ENCODE measurements at regions not wholly inside any gene's neighbourhood (a gene's known extent, or its start where the extent isn't known, plus 50 kb on each side); places are given as distances from the start of the nearest gene placed in this dataset.

DNA sequence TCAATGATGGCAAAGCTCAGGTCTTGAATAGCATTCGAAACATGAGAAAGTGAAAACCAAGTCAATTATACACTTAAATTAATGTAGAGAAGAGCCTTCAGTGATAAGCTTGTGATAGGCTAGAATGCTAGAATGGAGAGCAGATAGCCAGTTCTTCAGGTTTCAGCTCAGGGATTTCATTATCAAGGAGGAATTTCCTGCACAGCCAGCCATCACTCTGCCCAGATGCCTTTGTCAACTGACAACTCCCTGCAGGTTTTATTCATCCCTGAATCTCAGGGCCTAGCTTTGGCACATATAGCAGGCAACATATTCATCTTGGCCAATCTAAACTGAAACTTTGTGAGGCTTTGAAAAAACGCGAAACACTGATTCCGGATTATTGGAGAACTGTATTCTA is 199.3 kb upstream of the CDH6 start:
- intact Hi-C loops (cut with DNase I), result no loop called here
- TF ChIP-seq CTCF (IDR thresholded peaks at IDR 0.05; ENCODE audit: borderline replicate concordance, extremely low read depth, insufficient read depth), result no peak
- no peak for DNase-seq
- no peak for FAIRE-seq
- Histone ChIP-seq H3K9ac (ENCODE audit: low read length in 3 of 3) (no peak overlapping the region), H3K4me3 (ENCODE audit: low read length in 3 of 3) (no peak overlapping the region), H3K36me3 (ENCODE audit: control insufficient read depth in 2 of 3, insufficient read depth in 3 of 3, low read length in 3 of 3) (no peaks in the 10 kb centered on the region), H3K9me3 (ENCODE audit: control insufficient read depth in 2 of 3, insufficient read depth in 1 of 3, low read length in 3 of 3) (peaks cover 0 to 4% (median 3%) of the 10 kb centered on the region in 3 donors), H3K27ac (ENCODE audit: low read depth in 2 of 2, low read length in 2 of 2) (no peak overlapping the region), H3K4me1 (ENCODE audit: control insufficient read depth in 2 of 3, insufficient read depth in 2 of 3, low read depth in 1 of 3, low read length in 3 of 3) (no peaks in the 10 kb centered on the region), H3K27me3 (ENCODE audit: control insufficient read depth, insufficient read depth, low read length) (no peaks in the 10 kb centered on the region)

DNA sequence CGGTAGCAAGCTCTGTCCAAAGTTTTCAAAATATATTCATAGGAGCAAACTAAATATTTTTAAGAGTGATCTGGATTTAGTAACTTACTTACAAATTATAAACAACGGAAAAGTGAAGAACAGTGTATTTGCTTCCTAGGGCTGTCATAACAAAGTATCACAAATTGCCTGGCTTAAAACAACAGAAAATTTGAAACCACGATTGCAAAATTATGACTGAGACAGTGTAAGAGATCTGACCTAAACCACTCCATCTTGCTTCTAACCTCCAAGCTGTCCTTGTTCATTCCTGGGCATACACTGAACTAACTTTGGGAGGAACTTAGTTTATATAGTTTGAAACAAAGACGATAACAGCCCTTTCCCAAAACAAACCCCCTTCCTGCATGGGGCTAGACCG is 202.0 kb upstream of the CDH6 start:
- Histone ChIP-seq H3K9me3 (ENCODE audit: control insufficient read depth in 2 of 3, insufficient read depth in 1 of 3, low read length in 3 of 3) (peaks cover 0 to 4% (median 3%) of the 10 kb centered on the region in 3 donors), H3K9ac (ENCODE audit: low read length in 3 of 3) (no peak overlapping the region), H3K36me3 (ENCODE audit: control insufficient read depth in 2 of 3, insufficient read depth in 3 of 3, low read length in 3 of 3) (no peaks in the 10 kb centered on the region), H3K27me3 (ENCODE audit: control insufficient read depth, insufficient read depth, low read length) (no peaks in the 10 kb centered on the region), H3K4me1 (ENCODE audit: control insufficient read depth in 2 of 3, insufficient read depth in 2 of 3, low read depth in 1 of 3, low read length in 3 of 3) (no peaks in the 10 kb centered on the region), H3K4me3 (ENCODE audit: low read length in 3 of 3) (no peak overlapping the region), H3K27ac (ENCODE audit: low read depth in 2 of 2, low read length in 2 of 2) (no peak overlapping the region)
- no peak for FAIRE-seq
- intact Hi-C loops (cut with DNase I), result no loop called here
- DNase-seq, result no peak
- TF ChIP-seq CTCF (IDR thresholded peaks at IDR 0.05; ENCODE audit: borderline replicate concordance, extremely low read depth, insufficient read depth), result no peak

- TF ChIP-seq CTCF (IDR thresholded peaks at IDR 0.05; ENCODE audit: borderline replicate concordance, extremely low read depth, insufficient read depth), result no peak
- Histone ChIP-seq H3K36me3 (ENCODE audit: control insufficient read depth in 2 of 3, insufficient read depth in 3 of 3, low read length in 3 of 3) (no peaks in the 10 kb centered on the region), H3K9ac (ENCODE audit: low read length in 3 of 3) (no peak overlapping the region), H3K9me3 (ENCODE audit: control insufficient read depth in 2 of 3, insufficient read depth in 1 of 3, low read length in 3 of 3) (no peaks in the 10 kb centered on the region), H3K4me3 (ENCODE audit: low read length in 3 of 3) (no peak overlapping the region), H3K27me3 (ENCODE audit: control insufficient read depth, insufficient read depth, low read length) (no peaks in the 10 kb centered on the region), H3K4me1 (ENCODE audit: control insufficient read depth in 2 of 3, insufficient read depth in 2 of 3, low read depth in 1 of 3, low read length in 3 of 3) (no peaks in the 10 kb centered on the region), H3K27ac (ENCODE audit: low read depth in 2 of 2, low read length in 2 of 2) (no peak overlapping the region)
- DNase-seq (no peak), FAIRE-seq (no peak)
- intact Hi-C loops (cut with DNase I), result no loop called here
Measured at GRCh38 chr5:30981576-30981975, 211.9 kb upstream of the CDH6 start.

- no peaks in the 10 kb centered on the region for H3K36me3 ChIP-seq (ENCODE audit: control insufficient read depth in 2 of 3, insufficient read depth in 3 of 3, low read length in 3 of 3)
- H3K4me1 ChIP-seq (ENCODE audit: control insufficient read depth in 2 of 3, insufficient read depth in 2 of 3, low read depth in 1 of 3, low read length in 3 of 3), result no peaks in the 10 kb centered on the region
- no peak overlapping the region for H3K9ac ChIP-seq (ENCODE audit: low read length in 3 of 3)
- no peaks in the 10 kb centered on the region for H3K27me3 ChIP-seq (ENCODE audit: control insufficient read depth, insufficient read depth, low read length)
- no peak overlapping the region for H3K27ac ChIP-seq (ENCODE audit: low read depth in 2 of 2, low read length in 2 of 2)
- peaks cover 0 to 4% (median 0%) of the 10 kb centered on the region in 3 donors for H3K9me3 ChIP-seq (ENCODE audit: control insufficient read depth in 2 of 3, insufficient read depth in 1 of 3, low read length in 3 of 3)
- DNase-seq (no peak), FAIRE-seq (no peak)
- no peak overlapping the region for H3K4me3 ChIP-seq (ENCODE audit: low read length in 3 of 3)
- intact Hi-C loops (cut with DNase I), result no loop called here
- TF ChIP-seq CTCF (IDR thresholded peaks at IDR 0.05; ENCODE audit: borderline replicate concordance, extremely low read depth, insufficient read depth), result no peak
Measured at GRCh38 chr5:30968971-30969370, 224.5 kb upstream of the CDH6 start.
